SU-DHL-6 (cell line): ENCODE measurements at regions not wholly inside any gene's neighbourhood (a gene's known extent, or its start where the extent isn't known, plus 50 kb on each side); places are given as distances from the start of the nearest gene placed in this dataset.

Experiments used
- H2AFZ ChIP-seq: fragments of 200-600 bp; sonication (generic); 2 replicates; pipeline ENCODE4 v1.6.1; 2014; ENCODE audit warnings: low read depth, mild to moderate bottlenecking, moderate library complexity, mixed read lengths, antibody characterized with exemption, low read length; ENCODE audit not compliant: severe bottlenecking
- H3F3A ChIP-seq: fragments of 200-600 bp; shearing (Covaris generic); 2 replicates; pipeline ENCODE4 v1.6.0; 2016; ENCODE audit warnings: antibody characterized with exemption, mild to moderate bottlenecking; ENCODE audit not compliant: insufficient read depth
- H3K27ac ChIP-seq: fragments of 200-600 bp; sonication (generic); 2 replicates; pipeline ENCODE4 v1.5.1; 2016; ENCODE audit warnings: low read depth, mild to moderate bottlenecking, low read length, moderate library complexity, mixed read lengths
- H3K27me3 ChIP-seq: fragments of 200-600 bp; sonication (generic), shearing (Covaris generic); 2 replicates; pipeline ENCODE4 v1.6.0; 2014; ENCODE audit warnings: mild to moderate bottlenecking, low read length
- H3K36me3 ChIP-seq: fragments of 200-600 bp; sonication (generic); 2 replicates; pipeline ENCODE4 v1.6.1; 2014; ENCODE audit warnings: mild to moderate bottlenecking, low read length, mixed read lengths
- H3K4me2 ChIP-seq: fragments of 300-600, 200-600 bp; shearing (Covaris generic), sonication (generic); 2 replicates; pipeline ENCODE4 v1.6.0; 2014; ENCODE audit warnings: low read length, low read depth, mild to moderate bottlenecking; ENCODE audit not compliant: poor library complexity, severe bottlenecking
- H3K4me3 ChIP-seq: fragments of 200-600 bp; sonication (generic); 2 replicates; pipeline ENCODE4 v1.5.1; 2014; ENCODE audit warnings: antibody characterized with exemption, low read length, mild to moderate bottlenecking, mixed read lengths; ENCODE audit not compliant: insufficient read depth, poor library complexity, severe bottlenecking
- H3K79me2 ChIP-seq: fragments of 200-600 bp; sonication (generic); 2 replicates; pipeline ENCODE4 v1.6.1; 2014; ENCODE audit warnings: mild to moderate bottlenecking, low read length, moderate library complexity; ENCODE audit not compliant: insufficient read depth
- H3K9ac ChIP-seq: fragments of 200-600 bp; sonication (generic); 2 replicates; pipeline ENCODE4 v1.7.0; 2014; ENCODE audit warnings: mild to moderate bottlenecking, low read length
- H3K9me2 ChIP-seq: fragments of 200-600 bp; sonication (generic); replicated peaks from 2 replicates; pipeline ENCODE4 v1.6.1; 2014; ENCODE audit warnings: low read length; ENCODE audit not compliant: insufficient read depth
- H3K9me3 ChIP-seq: fragments of 200-600 bp; sonication (generic); 2 replicates; pipeline ENCODE4 v1.6.1; 2014; ENCODE audit warnings: low read length, mixed read lengths; ENCODE audit not compliant: insufficient read depth
- H4K20me1 ChIP-seq: fragments of 200-600 bp; sonication (generic); 2 replicates; pipeline ENCODE4 v1.6.1; 2014; ENCODE audit warnings: low read depth, mild to moderate bottlenecking, antibody characterized with exemption, low read length, moderate library complexity, mixed read lengths
- EZH2phosphoT487 ChIP-seq: fragments of 200-600 bp; sonication (generic), shearing (Covaris generic); conservative IDR thresholded peaks from 2 replicates; pipeline ENCODE4 v1.6.1; 2018; ENCODE audit warnings: mild to moderate bottlenecking, antibody characterized with exemption, low read length, moderate library complexity, mixed read lengths
- TF ChIP-seq, protein P1 (sequence below): fragments of 200-600 bp; sonication (generic); IDR thresholded peaks from one replicate; pipeline ENCODE4 v1.5.1; 2017; ENCODE audit warnings: antibody characterized with exemption, mild to moderate bottlenecking, low read length, moderate library complexity; ENCODE audit not compliant: insufficient read depth, poor library complexity, severe bottlenecking

DNA sequence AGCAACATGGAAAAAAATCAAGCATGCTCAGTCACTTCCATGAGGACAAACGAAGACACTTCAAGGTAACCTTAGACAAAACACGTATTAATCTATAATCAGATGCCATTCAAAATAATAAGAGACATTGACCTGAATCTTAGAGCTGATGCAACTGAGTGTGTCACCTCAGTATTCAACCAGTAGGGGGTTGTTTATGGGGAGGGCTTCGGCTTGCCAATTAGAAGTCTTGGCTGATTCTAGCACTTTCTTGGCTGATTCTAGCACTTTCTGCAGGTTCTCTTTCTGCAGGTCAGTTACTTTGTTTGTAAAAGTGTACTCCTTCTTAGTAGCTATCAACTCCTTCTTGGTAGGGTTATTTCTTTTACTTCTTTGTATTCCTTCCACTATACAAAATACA, 317.6 kb downstream of the ENC1 start:
- no peak overlapping the region for H3K4me3 ChIP-seq
- H3K9me2 ChIP-seq = no peaks in the 10 kb centered on the region
- H3K27me3 ChIP-seq = no peaks in the 10 kb centered on the region
- no peak overlapping the region for H3K4me2 ChIP-seq
- H3K36me3 ChIP-seq = no peaks in the 10 kb centered on the region
- no peak overlapping the region for H2AFZ ChIP-seq
- H3F3A ChIP-seq = no peaks in the 10 kb centered on the region
- no peak overlapping the region for H3K9ac ChIP-seq
- TF ChIP-seq, protein P1, sequence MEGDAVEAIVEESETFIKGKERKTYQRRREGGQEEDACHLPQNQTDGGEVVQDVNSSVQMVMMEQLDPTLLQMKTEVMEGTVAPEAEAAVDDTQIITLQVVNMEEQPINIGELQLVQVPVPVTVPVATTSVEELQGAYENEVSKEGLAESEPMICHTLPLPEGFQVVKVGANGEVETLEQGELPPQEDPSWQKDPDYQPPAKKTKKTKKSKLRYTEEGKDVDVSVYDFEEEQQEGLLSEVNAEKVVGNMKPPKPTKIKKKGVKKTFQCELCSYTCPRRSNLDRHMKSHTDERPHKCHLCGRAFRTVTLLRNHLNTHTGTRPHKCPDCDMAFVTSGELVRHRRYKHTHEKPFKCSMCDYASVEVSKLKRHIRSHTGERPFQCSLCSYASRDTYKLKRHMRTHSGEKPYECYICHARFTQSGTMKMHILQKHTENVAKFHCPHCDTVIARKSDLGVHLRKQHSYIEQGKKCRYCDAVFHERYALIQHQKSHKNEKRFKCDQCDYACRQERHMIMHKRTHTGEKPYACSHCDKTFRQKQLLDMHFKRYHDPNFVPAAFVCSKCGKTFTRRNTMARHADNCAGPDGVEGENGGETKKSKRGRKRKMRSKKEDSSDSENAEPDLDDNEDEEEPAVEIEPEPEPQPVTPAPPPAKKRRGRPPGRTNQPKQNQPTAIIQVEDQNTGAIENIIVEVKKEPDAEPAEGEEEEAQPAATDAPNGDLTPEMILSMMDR = no peak
- no peak for TF ChIP-seq EZH2phosphoT487
- H3K9me3 ChIP-seq = no peaks in the 10 kb centered on the region
- H4K20me1 ChIP-seq = no peaks in the 10 kb centered on the region
- no peak overlapping the region for H3K27ac ChIP-seq
- no peaks in the 10 kb centered on the region for H3K79me2 ChIP-seq

DNA sequence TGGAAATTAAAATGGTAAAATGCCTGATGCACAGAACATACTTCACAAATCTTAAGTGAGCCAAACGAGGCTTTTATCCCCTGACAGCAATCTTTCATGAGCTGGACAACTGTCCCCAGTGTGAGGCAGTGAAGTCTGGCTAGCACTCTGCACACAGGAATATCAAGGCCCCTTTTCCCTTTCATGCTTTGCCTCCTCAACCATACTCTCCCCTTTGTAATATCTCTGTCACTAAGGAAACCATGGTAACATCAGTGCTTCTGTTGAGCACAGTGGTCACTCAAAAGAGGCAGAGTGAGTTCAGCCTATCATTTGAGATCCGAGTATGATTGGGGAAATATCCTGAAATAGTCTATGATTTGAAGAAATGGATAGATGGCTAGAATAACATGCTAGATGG, 318.3 kb downstream of the ENC1 start:
- Histone ChIP-seq H3K36me3 (no peaks in the 10 kb centered on the region), H3K9ac (no peak overlapping the region), H3K9me2 (no peaks in the 10 kb centered on the region), H3K27ac (no peak overlapping the region), H3K4me3 (no peak overlapping the region), H3K4me2 (no peak overlapping the region), H3K9me3 (no peaks in the 10 kb centered on the region), H2AFZ (no peak overlapping the region), H3F3A (no peaks in the 10 kb centered on the region), H3K79me2 (no peaks in the 10 kb centered on the region), H3K27me3 (no peaks in the 10 kb centered on the region), H4K20me1 (no peaks in the 10 kb centered on the region)
- no peak for TF ChIP-seq EZH2phosphoT487
- TF ChIP-seq, protein P1 = no peak

DNA sequence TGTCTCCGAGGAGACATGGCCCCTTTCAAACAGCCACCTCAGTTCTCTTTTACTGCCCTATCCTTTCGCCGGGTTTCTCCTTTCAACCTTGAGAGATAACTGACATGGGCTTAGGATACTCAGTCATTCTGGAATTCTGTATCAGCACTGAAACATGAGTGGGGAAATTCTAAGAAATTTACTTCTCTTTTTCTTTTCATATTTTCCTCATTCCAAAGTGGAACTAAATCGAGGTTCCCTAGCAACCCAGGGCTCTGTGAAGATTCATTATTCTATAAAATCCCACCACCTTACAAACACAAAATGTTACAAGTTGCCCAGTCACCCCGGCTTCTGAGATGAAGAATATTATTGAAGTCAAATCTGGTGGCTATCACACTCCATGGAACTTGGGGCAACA, 319.2 kb downstream of the ENC1 start:
- H3K36me3 ChIP-seq = no peaks in the 10 kb centered on the region
- no peak overlapping the region for H3K9ac ChIP-seq
- H3K9me3 ChIP-seq = no peaks in the 10 kb centered on the region
- H3F3A ChIP-seq = no peaks in the 10 kb centered on the region
- no peaks in the 10 kb centered on the region for H4K20me1 ChIP-seq
- H3K4me2 ChIP-seq = no peak overlapping the region
- H3K27me3 ChIP-seq = no peaks in the 10 kb centered on the region
- no peaks in the 10 kb centered on the region for H3K79me2 ChIP-seq
- TF ChIP-seq, protein P1 = no peak
- no peak overlapping the region for H2AFZ ChIP-seq
- no peaks in the 10 kb centered on the region for H3K9me2 ChIP-seq
- no peak overlapping the region for H3K4me3 ChIP-seq
- H3K27ac ChIP-seq = no peak overlapping the region

DNA sequence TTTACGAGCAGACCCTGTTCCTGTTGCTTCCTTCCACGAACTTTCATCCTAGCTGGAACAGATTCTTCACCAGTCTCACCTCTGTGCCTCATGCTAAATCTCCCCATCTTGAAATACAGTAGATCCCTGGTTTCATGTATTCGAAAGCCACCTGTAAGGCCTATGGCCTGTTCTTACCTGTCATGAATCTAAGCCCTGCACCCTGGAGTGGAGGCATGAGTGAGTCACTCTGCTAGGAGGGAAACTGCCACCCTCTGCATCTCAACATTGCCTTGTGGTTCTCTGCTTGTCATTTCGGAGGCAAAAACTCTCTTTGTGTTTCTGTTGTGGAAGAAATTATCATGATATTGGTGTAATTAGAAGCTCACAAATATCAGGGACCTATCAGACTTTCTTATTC, 320.0 kb downstream of the ENC1 start:
- no peaks in the 10 kb centered on the region for H3K36me3 ChIP-seq
- H3K79me2 ChIP-seq = no peaks in the 10 kb centered on the region
- H3K9me2 ChIP-seq = no peaks in the 10 kb centered on the region
- no peaks in the 10 kb centered on the region for H3F3A ChIP-seq
- TF ChIP-seq, protein P1 = no peak
- H3K4me2 ChIP-seq = no peak overlapping the region
- no peaks in the 10 kb centered on the region for H4K20me1 ChIP-seq
- H3K27me3 ChIP-seq = no peaks in the 10 kb centered on the region
- H3K9ac ChIP-seq = no peak overlapping the region
- H2AFZ ChIP-seq = no peak overlapping the region
- H3K27ac ChIP-seq = no peak overlapping the region
- no peaks in the 10 kb centered on the region for H3K9me3 ChIP-seq
- H3K4me3 ChIP-seq = no peak overlapping the region
